Panc1 (cell line): ENCODE measurements at regions not wholly inside any gene's neighbourhood (a gene's known extent, or its start where the extent isn't known, plus 50 kb on each side); places are given as distances from the start of the nearest gene placed in this dataset.
A peak's percentile ranks its signal among the peaks of the same experiment; 100 is the strongest.

ENCODE experiments used
- ATAC-seq: fragments of 200-7000 bp; cut with Tn5 transposase; 2 replicates; pipeline ENCODE4 v1.9.1; 2020; ENCODE audit warnings: mild to moderate bottlenecking, moderate library complexity
- BruUV-seq: library from RNA; stranded (reverse); fragments of 400-500 nt; replicated peaks from 2 replicates; lab custom pipeline; 2021; lab: Mats Ljungman, UMichigan
- CTCF ChIA-PET: fragments of 300-600 bp; sonication (Branson Sonifier 250); formaldehyde crosslinking; loops from one replicate; lab custom pipeline; 2022; ENCODE audit warnings: antibody characterized with exemption; lab: Charles Lee
- POLR2A ChIA-PET: fragments of 300-600 bp; sonication (Branson Sonifier 250); formaldehyde crosslinking; loops from one replicate; lab custom pipeline; 2022; ENCODE audit warnings: antibody characterized with exemption; lab: Charles Lee
- DNase-seq: peaks from one replicate; pipeline ENCODE4 v3.0.0-alpha.2; 2010; ENCODE audit warnings: low read depth, low spot score
- H3K27ac ChIP-seq: 2 replicates; pipeline ENCODE4 v1.5.1; 2011; ENCODE audit warnings: mild to moderate bottlenecking, low read length, inconsistent platforms
- H3K27me3 ChIP-seq: fragments of 200-500 bp; sonication (Bioruptor generic); 2 replicates; pipeline ENCODE4 v1.6.0; 2014; ENCODE audit warnings: low read length, inconsistent platforms; ENCODE audit not compliant: control insufficient read depth, insufficient read depth
- H3K36me3 ChIP-seq: fragments of 200-500 bp; sonication (Bioruptor generic); 2 replicates; pipeline ENCODE4 v1.5.1; 2014; ENCODE audit warnings: inconsistent platforms, mild to moderate bottlenecking, low read length, moderate library complexity; ENCODE audit not compliant: control insufficient read depth, insufficient read depth
- H3K4me1 ChIP-seq: 2 replicates; pipeline ENCODE4 v1.5.1; 2011; ENCODE audit warnings: inconsistent platforms, mild to moderate bottlenecking, low read length, moderate library complexity; ENCODE audit not compliant: control insufficient read depth, insufficient read depth
- H3K4me3 ChIP-seq, 2 experiments: 2 replicates each; pipeline ENCODE4 v1.5.1; 2011 to 2012; ENCODE audit warnings: low read depth in 2 of 2, low read length in 2 of 2, mild to moderate bottlenecking in 2 of 2, inconsistent platforms in 1 of 2, moderate library complexity in 1 of 2
- H3K9me3 ChIP-seq: fragments of 200-500 bp; sonication (Bioruptor generic); 2 replicates; pipeline ENCODE4 v1.5.1; 2014; ENCODE audit warnings: low read depth, mild to moderate bottlenecking, inconsistent platforms, low read length, moderate library complexity; ENCODE audit not compliant: control insufficient read depth, insufficient read depth
- POLR2AphosphoS5 ChIP-seq: IDR thresholded peaks from 2 replicates; pipeline ENCODE4 v1.6.1; 2012; ENCODE audit warnings: mild to moderate bottlenecking, low read depth, low read length, moderate library complexity
- SIN3A ChIP-seq: IDR thresholded peaks from 2 replicates; pipeline ENCODE4 v1.6.1; 2012; ENCODE audit warnings: low read depth, mild to moderate bottlenecking, low read length, moderate library complexity, borderline replicate concordance; ENCODE audit not compliant: insufficient read depth
- TCF7L2 ChIP-seq: IDR thresholded peaks from 2 replicates; pipeline ENCODE4 v1.6.1; 2011; ENCODE audit warnings: mild to moderate bottlenecking, low read depth, low read length, inconsistent platforms
- in situ Hi-C: cut with HindIII; loops from 2 replicates; pipeline ENCODE4 v1.10.0; 2016; ENCODE audit warnings: low sequenced_read_pairs, low pct_unique_long_range_greater_than_20kb
- intact Hi-C: fragments of 100-400 bp; cut with micrococcal nuclease; formaldehyde crosslinking; loops from one replicate; pipeline ENCODE4 v1.10.0; 2022; ENCODE audit not compliant: unreplicated experiment
- TF ChIP-seq, protein P1 (sequence below): fragments of 450-650 bp; IDR thresholded peaks from 2 replicates; pipeline ENCODE4 v1.5.1; 2017; ENCODE audit warnings: mild to moderate bottlenecking
- TF ChIP-seq, protein P2 (sequence below), 2 experiments: IDR thresholded peaks; 2 replicates each; pipeline ENCODE4 v1.6.1; 2011 to 2012; ENCODE audit warnings: low read depth in 2 of 2, control low read depth in 1 of 2, low read length in 1 of 2, mild to moderate bottlenecking in 1 of 2, moderate library complexity in 1 of 2; ENCODE audit not compliant: insufficient read depth in 1 of 2

DNA sequence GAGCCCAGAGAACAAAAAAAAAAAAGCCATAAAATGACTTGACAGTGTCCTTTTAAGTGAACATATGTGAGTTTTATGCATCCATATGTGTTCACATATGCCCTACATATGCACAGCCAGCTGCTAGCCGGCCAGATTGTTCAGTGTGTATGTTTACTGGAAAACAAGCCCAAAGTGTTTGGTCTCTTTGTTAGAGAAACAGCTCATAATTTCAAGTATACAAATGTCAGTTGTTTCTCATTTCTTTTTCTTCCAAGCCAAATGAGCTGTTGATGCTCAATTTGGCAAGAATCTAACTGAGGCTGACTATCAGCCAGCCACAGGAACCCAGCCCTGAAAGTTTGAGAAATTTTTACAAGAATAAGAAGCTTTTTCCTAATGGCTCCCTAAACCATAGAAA is 60.8 kb upstream of the TSPAN8 start:
- no peak overlapping the region; the same call in 1 of the 2 replicates for H3K27ac ChIP-seq

DNA sequence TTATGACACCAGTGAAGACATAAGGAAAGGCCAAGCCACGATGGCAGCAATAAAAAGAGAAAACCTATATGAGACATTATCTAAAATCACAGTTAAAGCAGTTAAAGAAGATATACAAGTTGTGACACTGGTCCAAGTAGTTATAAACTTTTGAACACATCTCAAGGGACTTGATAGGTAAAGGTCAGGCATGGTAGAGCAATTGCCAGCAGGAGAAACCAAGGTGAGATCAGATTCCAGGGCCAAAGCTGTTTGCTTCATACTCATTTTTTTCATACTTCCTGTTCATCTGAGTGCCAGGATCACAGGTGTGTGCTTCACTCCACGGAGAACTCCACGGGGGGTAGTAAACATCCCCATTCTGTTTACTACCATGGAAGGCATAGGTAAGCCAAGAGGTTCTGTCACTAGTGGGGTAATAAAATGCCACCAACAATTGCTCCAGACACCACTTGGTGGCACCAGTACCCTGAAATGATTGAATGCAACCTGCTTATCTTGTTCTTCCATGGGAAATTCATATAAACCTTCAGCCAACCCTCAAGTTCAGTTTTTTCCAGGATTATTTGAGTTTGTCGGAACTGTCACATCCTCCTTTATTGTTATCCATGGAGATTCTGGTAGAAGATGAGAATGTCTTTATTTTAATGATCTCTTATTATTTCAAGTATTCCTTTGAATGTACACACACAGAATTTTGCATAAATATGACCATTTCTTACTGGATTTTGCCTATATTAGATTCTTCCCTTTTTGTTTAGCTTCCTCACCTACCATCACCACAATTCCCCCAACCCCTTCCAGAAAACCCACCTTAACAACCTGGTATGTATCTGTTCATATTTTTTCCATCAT is 59.2 kb upstream of the TSPAN8 start:
- intact Hi-C loops (loop anchor here (5.0 kb wide), 1 partner anchor 175 kb away; no protein-coding TSS in a partner anchor), in situ Hi-C loops (no loop called here)
- no peak overlapping the region for H3K4me3 ChIP-seq
- BruUV-seq = no TSS peak
- no peaks in the 10 kb centered on the region for H3K27me3 ChIP-seq
- no peaks in the 10 kb centered on the region for H3K9me3 ChIP-seq
- no peak for ATAC-seq
- TF ChIP-seq SIN3A = no peak
- no peak for TF ChIP-seq TCF7L2
- TF ChIP-seq, protein P1, sequence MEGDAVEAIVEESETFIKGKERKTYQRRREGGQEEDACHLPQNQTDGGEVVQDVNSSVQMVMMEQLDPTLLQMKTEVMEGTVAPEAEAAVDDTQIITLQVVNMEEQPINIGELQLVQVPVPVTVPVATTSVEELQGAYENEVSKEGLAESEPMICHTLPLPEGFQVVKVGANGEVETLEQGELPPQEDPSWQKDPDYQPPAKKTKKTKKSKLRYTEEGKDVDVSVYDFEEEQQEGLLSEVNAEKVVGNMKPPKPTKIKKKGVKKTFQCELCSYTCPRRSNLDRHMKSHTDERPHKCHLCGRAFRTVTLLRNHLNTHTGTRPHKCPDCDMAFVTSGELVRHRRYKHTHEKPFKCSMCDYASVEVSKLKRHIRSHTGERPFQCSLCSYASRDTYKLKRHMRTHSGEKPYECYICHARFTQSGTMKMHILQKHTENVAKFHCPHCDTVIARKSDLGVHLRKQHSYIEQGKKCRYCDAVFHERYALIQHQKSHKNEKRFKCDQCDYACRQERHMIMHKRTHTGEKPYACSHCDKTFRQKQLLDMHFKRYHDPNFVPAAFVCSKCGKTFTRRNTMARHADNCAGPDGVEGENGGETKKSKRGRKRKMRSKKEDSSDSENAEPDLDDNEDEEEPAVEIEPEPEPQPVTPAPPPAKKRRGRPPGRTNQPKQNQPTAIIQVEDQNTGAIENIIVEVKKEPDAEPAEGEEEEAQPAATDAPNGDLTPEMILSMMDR = peak; percentile 68
- TF ChIP-seq, protein P2, sequence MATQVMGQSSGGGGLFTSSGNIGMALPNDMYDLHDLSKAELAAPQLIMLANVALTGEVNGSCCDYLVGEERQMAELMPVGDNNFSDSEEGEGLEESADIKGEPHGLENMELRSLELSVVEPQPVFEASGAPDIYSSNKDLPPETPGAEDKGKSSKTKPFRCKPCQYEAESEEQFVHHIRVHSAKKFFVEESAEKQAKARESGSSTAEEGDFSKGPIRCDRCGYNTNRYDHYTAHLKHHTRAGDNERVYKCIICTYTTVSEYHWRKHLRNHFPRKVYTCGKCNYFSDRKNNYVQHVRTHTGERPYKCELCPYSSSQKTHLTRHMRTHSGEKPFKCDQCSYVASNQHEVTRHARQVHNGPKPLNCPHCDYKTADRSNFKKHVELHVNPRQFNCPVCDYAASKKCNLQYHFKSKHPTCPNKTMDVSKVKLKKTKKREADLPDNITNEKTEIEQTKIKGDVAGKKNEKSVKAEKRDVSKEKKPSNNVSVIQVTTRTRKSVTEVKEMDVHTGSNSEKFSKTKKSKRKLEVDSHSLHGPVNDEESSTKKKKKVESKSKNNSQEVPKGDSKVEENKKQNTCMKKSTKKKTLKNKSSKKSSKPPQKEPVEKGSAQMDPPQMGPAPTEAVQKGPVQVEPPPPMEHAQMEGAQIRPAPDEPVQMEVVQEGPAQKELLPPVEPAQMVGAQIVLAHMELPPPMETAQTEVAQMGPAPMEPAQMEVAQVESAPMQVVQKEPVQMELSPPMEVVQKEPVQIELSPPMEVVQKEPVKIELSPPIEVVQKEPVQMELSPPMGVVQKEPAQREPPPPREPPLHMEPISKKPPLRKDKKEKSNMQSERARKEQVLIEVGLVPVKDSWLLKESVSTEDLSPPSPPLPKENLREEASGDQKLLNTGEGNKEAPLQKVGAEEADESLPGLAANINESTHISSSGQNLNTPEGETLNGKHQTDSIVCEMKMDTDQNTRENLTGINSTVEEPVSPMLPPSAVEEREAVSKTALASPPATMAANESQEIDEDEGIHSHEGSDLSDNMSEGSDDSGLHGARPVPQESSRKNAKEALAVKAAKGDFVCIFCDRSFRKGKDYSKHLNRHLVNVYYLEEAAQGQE (IDR thresholded peaks at IDR 0.05; ENCODE audit: insufficient read depth in 1 of 2, low read depth in 2 of 2, low read length in 1 of 2) = no peak
- TF ChIP-seq POLR2AphosphoS5 = no peak
- peak overlapping the region; percentile 25; the same call in 1 of the 2 replicates for H3K27ac ChIP-seq
- no peaks in the 10 kb centered on the region for H3K36me3 ChIP-seq
- H3K4me1 ChIP-seq = no peaks in the 10 kb centered on the region; the same call in 1 of the 2 replicates
- POLR2A ChIA-PET = no interaction called here
- peak; percentile 4 for DNase-seq
- CTCF ChIA-PET = interaction anchor here (0.6 kb wide), 1 partner anchor 335 kb away, joined by 5 read pairs; no protein-coding TSS in a partner anchor

More for the DNA sequence above, 60.8 kb upstream of the TSPAN8 start:
- BruUV-seq = no TSS peak
- Histone ChIP-seq H3K27me3 (no peaks in the 10 kb centered on the region), H3K36me3 (no peaks in the 10 kb centered on the region), H3K4me3 (no peak overlapping the region), H3K9me3 (no peaks in the 10 kb centered on the region), H3K4me1 (no peaks in the 10 kb centered on the region; the same call in 1 of the 2 replicates)
- intact Hi-C loops (loop anchor here (5.0 kb wide), 1 partner anchor 174 kb away; no protein-coding TSS in a partner anchor), in situ Hi-C loops (no loop called here)
- ChIA-PET POLR2A (no interaction called here), CTCF (no interaction called here)
- DNase-seq (no peak), ATAC-seq (no peak)
- TF ChIP-seq SIN3A = no peak
- no peak for TF ChIP-seq TCF7L2
- TF ChIP-seq, protein P1 = no peak
- TF ChIP-seq, protein P2 (IDR thresholded peaks at IDR 0.05; ENCODE audit: insufficient read depth in 1 of 2, low read depth in 2 of 2, low read length in 1 of 2) = no peak
- TF ChIP-seq POLR2AphosphoS5 = no peak
